Right cardiac atrium (tissue), 5 donors: ENCODE measurements at regions not wholly inside any gene's neighbourhood (a gene's known extent, or its start where the extent isn't known, plus 50 kb on each side); places are given as distances from the start of the nearest gene placed in this dataset.
A peak's percentile ranks its signal among the peaks of the same experiment; 100 is the strongest.
"Not testable (repeated sequence)": the region's sequence is repeated elsewhere in the genome, so short reads cannot be mapped to it uniquely, and the experiment has no call there.

Source experiments
- ATAC-seq, 2 donors: fragments of 200-7000 bp; cut with Tn5 transposase; one replicate each; pipeline versions ENCODE4 v1.8.0 to v1.9.1; 2020; ENCODE audit warnings: moderate library complexity in 2 of 2, mild to moderate bottlenecking in 1 of 2
- DNase-seq, 3 donors: peaks; one replicate each; pipeline ENCODE4 v3.0.0-alpha.2; 2020
- H3K27ac ChIP-seq: one replicate; pipeline ENCODE4 v1.5.1; 2013; ENCODE audit warnings: mild to moderate bottlenecking, low read length, control low read depth, moderate library complexity
- H3K27me3 ChIP-seq: one replicate; pipeline ENCODE4 v1.6.1; 2013; ENCODE audit not compliant: control insufficient read depth, insufficient read depth
- H3K4me1 ChIP-seq: one replicate; pipeline ENCODE4 v1.6.1; 2013; ENCODE audit warnings: low read length; ENCODE audit not compliant: control insufficient read depth, insufficient read depth
- H3K4me3 ChIP-seq: one replicate; pipeline ENCODE4 v1.5.1; 2013; ENCODE audit warnings: low read length, control low read depth
- H3K9me3 ChIP-seq: one replicate; pipeline ENCODE4 v1.6.1; 2013; ENCODE audit warnings: low read length; ENCODE audit not compliant: control insufficient read depth
- WGBS: extraction: QIAGEN DNeasy Blood & Tissue Kit; methylation state at CpG from one replicate; pipeline ENCODE4 v1.1.7; 2013; 5-methylcytosine and 5-hydroxymethylcytosine counted together
- intact Hi-C, 4 donors: fragments of 100-400 bp; cut with DNase I; formaldehyde crosslinking; loops; one replicate each; pipeline versions ENCODE4 v1.11.0 to v1.14.0; 2022 to 2023
- donor health status: healthy with polysubstance abuse.
- donor health status: DM: no; HTN: yes; CAD: no.
- donor health status: DM: no; HTN: no; CAD: no.
- donor health status: DM: no; HTN: yes; CAD: no; lungs with severe emphysema.
- donor health status: DM: yes; HTN: yes; CAD: no.

DNA sequence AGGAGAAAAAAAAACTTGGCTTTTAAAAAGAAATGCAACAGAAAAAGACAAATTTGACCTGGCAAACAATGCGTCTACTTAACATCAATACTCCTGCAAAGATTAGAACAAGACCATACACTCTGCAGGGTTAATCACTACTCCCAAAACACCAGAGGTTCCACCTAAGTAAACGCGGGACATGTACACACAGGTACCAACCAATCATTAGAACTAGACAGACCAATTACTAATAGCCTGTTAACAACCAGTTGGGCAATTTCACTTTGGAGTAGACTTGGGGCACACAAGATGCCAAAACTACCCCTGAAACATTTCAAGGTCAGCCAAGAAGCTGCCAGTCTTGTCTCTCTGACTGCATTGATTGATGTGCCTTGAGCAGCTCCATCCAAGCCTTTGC, 125.8 kb downstream of the RRAGC start:
- DNase-seq (no peak), ATAC-seq (no peak)
- WGBS, result 80% methylated on average over 3 of the region's 3 CpGs
- Histone ChIP-seq H3K27ac (no peak overlapping the region), H3K4me1 (peaks cover 1% of the 10 kb centered on the region), H3K9me3 (no peaks in the 10 kb centered on the region), H3K4me3 (no peak overlapping the region), H3K27me3 (no peaks in the 10 kb centered on the region)
- intact Hi-C loops, result no loop called here

DNA sequence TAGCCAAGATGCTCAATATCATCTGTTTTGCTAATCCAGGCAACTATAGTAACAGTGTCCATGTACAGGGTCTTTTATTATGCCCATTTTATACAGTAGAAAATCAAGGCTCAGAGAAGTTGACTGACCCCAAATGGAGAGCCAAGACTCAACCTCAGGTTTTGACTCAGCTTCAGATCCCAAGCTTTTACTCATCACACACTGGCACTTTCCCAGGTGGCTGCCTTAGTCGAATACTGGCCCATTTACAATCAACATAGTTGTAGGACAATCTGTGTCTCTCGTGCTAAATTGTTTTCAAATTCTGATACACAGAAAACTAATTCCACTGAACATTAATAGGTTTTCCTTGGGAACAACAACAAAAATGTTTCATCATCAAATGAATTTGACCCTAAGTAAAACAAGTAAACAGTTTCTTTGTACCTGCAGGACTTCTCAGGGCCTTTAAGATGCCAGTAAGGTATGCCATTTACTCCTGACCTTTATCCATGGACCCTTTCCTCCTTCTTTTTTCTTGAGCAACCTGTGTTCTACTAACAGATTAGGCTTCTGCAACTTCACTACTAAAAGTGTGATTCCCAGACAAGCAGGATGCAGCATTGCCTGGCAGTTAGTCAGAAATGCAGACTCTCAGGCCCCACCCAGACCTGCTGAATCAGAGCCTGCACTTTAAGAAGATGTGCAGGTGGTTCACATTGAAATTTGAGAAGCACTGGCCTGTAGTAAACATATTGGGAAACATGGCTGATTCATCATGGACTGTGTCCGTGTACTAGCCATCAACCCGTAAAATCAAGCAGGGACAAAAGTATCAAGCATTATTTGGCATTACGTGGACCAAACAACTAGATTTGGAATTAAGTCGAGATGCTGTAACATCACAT, 128.8 kb downstream of the RRAGC start:
- Histone ChIP-seq H3K4me1 (peaks cover 4% of the 10 kb centered on the region), H3K27me3 (no peaks in the 10 kb centered on the region), H3K27ac (no peak overlapping the region), H3K4me3 (no peak overlapping the region), H3K9me3 (no peaks in the 10 kb centered on the region)
- ATAC-seq (no peak), DNase-seq (no peak)
- 82% methylated on average over 6 of the region's 6 CpGs for WGBS
- intact Hi-C loops, result no loop called here

DNA sequence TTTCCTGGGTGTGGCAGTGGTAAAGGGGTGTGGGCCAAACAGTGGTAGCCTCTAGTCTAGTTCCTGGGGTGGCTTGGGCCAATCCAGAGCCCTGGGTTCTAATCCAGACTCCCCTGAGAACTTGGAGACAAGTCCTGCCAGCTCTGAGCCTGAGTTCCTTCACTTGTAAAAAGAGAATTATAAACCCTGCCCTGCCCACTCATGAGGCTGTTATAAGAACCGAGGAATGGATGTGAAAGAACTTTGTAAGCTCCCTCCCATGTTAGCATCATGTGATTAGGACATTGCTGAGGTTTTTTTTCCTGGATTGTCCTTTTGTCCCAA, 131.0 kb downstream of the RRAGC start:
- H3K9me3 ChIP-seq, result no peaks in the 10 kb centered on the region

DNA sequence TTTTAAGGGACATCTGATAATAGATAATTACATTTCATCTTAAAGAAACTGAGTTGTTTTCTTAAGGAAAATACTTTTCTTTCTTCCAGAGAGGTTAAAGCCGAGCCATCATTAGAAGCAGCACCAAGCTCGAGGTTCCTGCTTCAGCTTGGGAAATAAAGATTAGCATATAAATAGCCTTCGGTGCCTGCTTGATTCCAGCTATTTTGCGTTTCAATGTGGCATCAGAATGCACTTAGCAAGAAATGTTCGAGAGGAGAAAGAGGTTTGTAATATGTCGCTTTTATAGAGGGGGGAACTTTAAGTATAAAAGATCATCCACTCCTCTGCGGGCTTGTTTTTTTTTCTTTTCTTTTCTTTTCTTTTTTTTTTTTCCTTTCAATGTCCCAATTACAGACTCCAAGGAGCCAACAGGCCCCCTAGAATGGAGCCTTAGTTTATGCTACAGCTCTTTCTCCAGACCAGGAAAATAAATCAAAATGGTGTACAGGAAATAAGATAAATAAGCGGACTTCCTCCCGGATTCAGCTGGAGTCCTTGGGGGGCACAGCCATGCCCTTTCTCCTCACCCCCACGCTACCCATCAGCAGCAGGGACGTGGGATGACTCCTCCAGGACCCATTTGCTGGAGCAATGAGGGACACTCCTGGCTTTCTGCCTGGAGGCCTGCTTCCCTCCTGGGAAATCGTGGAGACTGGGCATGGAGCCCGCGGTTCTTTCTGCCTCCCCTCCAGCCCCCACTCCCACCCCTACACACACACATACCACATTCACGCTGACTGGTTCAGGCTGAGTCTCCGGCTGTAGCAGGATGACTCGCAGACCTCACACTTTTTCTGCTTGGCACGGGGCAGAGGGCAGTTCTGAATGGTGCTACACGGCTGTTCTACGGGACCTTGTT, 131.6 kb downstream of the RRAGC start:
- H3K4me3 ChIP-seq, result peak overlapping the region; percentile 5
- peak; percentile 91 to 93 for ATAC-seq
- DNase-seq, result peak; percentile 74 to 87 (median 85)
- H3K27me3 ChIP-seq, result no peaks in the 10 kb centered on the region
- intact Hi-C loops, result no loop called here
- no peak overlapping the region for H3K27ac ChIP-seq
- H3K4me1 ChIP-seq, result peaks cover 4% of the 10 kb centered on the region
- 5% methylated on average over 20 of the region's 20 CpGs for WGBS
- H3K9me3 ChIP-seq, result no peaks in the 10 kb centered on the region

More for the DNA sequence above, 131.0 kb downstream of the RRAGC start:
- ATAC-seq, result no peak
- H3K27ac ChIP-seq, result no peak overlapping the region
- H3K27me3 ChIP-seq, result no peaks in the 10 kb centered on the region
- 19% methylated on average over 1 of the region's 1 CpG for WGBS
- no peak for DNase-seq
- H3K4me1 ChIP-seq, result peaks cover 4% of the 10 kb centered on the region
- peak overlapping the region; percentile 5 for H3K4me3 ChIP-seq
- intact Hi-C loops, result no loop called here

DNA sequence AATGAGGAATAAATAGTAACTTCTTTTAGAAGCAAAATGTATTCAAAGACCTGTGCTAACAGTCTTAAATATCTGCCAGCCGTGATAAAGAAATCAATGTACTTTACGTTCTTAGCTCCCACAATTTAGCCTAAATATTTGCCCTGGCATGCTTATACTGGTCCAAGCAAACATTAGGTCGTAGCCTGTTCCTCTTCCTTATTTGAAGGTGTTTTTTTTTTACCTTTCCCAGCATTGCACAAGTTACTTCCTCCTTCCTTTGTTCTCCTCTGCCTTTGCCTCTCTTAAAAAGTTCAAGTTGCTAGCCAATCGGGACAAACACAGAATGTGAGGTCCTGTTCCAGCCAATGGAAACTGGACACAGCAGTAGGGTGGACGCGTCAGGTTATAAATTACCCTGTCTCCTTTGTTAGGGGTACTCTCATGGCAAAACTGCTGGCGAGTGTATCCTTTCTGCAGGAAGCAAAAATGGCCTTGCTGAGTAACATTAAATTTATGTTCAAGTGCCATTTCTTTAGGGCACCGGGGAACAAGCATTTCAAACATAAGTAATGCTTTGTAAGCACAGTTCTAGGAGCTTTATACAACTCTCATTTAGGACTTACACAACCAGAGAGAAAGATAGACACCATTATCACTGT, 134.1 kb downstream of the RRAGC start:
- ATAC-seq, H3K9me3 ChIP-seq, H3K4me3 ChIP-seq, H3K27ac ChIP-seq, H3K27me3 ChIP-seq, intact Hi-C loops, DNase-seq, H3K4me1 ChIP-seq: not testable (repeated sequence)
- 93% methylated on average over 8 of the region's 8 CpGs for WGBS

DNA sequence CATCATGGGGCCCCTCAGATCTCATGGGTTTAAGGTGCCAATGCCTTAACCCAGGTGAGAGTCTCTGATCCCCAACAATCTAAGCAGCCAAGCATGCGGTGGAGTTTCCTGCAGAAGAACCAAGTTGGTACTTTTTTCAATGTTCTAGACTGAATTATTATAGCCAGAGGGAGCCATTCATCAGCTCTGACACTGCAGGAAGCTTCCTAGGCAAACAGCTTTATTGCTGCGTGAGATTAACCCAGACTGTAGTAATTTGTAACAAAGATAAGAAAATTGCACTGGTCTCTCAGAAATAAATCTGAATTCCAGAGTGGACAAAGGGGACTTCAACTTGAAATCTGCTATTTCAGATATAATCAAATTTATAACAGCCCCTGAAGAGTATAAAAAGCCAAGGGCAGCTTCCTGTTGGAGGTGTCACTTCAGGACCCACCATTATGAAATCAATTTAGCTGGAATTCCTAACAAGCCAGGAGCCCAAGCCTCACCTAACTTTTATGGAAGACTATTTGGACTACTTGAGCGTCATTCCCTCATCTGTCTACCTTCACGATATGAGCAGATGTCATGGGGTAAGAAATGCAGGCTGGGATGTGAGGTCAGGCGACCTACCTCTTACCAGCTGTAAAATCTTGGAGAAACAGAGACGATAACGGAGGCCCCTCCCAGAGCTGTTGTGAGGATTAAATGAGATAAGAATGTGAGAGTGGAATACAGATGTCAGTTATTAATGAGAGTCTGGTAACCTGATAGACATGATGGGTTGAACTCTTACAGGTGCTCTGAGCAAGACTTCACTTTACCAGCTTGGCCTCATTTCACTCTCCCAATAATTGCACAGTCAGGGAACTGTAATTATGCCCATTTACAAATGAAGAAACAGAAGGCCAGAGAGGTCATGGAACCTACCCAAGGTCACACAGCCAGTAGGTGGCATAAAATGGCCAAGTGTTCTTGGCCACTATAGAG, 135.1 kb downstream of the RRAGC start:
- Histone ChIP-seq H3K27me3 (no peaks in the 10 kb centered on the region), H3K9me3 (no peaks in the 10 kb centered on the region), H3K4me1 (peaks cover 4% of the 10 kb centered on the region), H3K27ac (no peak overlapping the region), H3K4me3 (no peak overlapping the region)
- 58% methylated on average over 7 of the region's 7 CpGs for WGBS
- DNase-seq (no peak), ATAC-seq (no peak)
- intact Hi-C loops, result no loop called here

DNA sequence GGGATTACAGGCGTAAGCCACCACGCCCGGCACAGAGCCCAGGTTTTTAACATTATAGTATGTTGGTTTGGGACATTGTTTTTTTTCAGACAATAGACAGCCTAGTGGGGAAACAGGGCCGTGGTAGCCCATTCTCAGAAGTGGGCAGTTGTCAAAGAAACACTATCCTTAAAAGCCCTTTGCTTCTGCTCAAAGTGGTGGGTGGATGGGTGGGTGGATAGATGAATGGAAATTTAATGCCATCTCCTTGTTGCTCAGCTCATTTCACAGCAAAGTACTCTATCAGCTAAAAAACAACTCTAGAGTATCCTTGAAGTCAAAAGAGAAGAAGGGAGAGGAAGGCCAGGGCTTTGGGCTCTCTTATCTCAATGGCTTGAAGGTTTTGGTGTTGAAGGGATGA, 137.8 kb downstream of the RRAGC start:
- ATAC-seq (no peak), DNase-seq (no peak)
- Histone ChIP-seq H3K4me3 (no peak overlapping the region), H3K9me3 (no peaks in the 10 kb centered on the region), H3K4me1 (no peaks in the 10 kb centered on the region), H3K27me3 (no peaks in the 10 kb centered on the region), H3K27ac (no peak overlapping the region)
- 89% methylated on average over 4 of the region's 4 CpGs for WGBS
- intact Hi-C loops, result no loop called here

DNA sequence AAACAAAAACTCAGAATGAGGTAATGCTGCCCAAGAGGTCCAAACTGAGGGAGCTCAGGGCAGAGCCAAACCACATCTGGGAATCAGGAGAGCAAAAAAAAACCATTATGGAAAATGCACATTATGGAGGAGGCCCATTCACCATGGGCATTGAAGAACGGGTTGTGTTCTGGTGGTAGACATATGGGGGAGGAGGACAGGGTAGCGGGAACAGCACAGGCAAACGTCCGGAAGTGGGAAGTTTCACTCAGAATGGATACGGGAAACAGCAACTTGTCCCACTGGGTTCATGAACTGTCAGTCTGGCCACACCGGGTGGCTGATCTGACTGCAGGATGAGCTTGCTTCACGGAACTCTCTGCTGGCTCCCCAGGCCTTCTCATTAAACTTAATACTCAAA, 139.7 kb downstream of the RRAGC start:
- Histone ChIP-seq H3K27ac (no peak overlapping the region), H3K4me3 (no peak overlapping the region), H3K4me1 (no peaks in the 10 kb centered on the region), H3K9me3 (no peaks in the 10 kb centered on the region), H3K27me3 (no peaks in the 10 kb centered on the region)
- intact Hi-C loops, result no loop called here
- 73% methylated on average over 7 of the region's 7 CpGs for WGBS
- ATAC-seq (no peak), DNase-seq (no peak)

DNA sequence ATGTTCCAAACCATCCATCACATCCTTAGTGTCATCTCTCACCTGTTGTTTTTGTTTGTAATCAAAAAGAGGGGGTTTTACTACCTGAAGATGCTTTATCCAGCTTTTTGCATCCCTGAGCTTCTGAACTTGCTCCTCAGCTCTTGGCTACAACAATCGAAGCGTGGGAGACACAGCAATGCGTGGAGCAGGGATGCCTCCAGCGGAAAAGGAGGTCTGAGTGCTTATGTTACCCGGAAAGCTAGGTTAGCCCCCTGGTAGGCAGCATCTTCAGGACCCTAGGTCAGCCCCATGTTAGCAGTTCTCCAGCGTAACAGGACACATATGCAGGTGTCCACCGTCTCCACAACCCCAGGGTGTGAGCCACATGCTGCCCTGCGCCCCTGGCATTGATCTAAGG, 141.5 kb downstream of the RRAGC start:
- Histone ChIP-seq H3K4me3 (no peak overlapping the region), H3K4me1 (no peaks in the 10 kb centered on the region), H3K27me3 (no peaks in the 10 kb centered on the region), H3K9me3 (no peaks in the 10 kb centered on the region), H3K27ac (no peak overlapping the region)
- no peak for DNase-seq
- intact Hi-C loops, result no loop called here
- ATAC-seq, result no peak
- 83% methylated on average over 8 of the region's 8 CpGs for WGBS

DNA sequence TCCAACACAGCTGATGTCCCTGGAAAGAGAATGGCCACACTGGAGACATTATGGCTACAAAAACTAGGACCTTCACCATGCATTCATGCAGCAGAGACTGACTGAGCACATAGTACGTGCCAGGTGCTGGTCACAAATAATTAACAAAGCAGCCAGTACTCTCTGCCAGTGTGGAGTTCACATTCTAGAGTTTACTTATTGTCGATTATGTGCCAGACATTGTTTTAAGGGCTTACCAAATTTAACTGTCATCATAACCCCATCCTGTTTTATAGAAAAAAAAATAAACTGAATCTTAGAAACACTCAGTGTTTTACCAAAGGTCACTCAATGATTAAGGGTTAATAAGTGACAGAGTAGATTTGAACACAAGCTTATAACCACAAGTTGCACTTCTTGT, 143.3 kb downstream of the RRAGC start:
- intact Hi-C loops, result no loop called here
- Histone ChIP-seq H3K4me3 (no peak overlapping the region), H3K4me1 (no peaks in the 10 kb centered on the region), H3K27ac (no peak overlapping the region), H3K27me3 (no peaks in the 10 kb centered on the region), H3K9me3 (peaks cover 2% of the 10 kb centered on the region)
- no peak for DNase-seq
- ATAC-seq, result no peak
- 84% methylated on average over 2 of the region's 2 CpGs for WGBS
